GM18498 (cell line): ENCODE measurements at regions not wholly inside any gene's neighbourhood (a gene's known extent, or its start where the extent isn't known, plus 50 kb on each side); places are given as distances from the start of the nearest gene placed in this dataset.

Experiments used
- ATAC-seq: cut with Tn5 transposase; IDR thresholded peaks from one replicate; pipeline ENCODE4 v1.9.1; 2021; ENCODE audit warnings: mild to moderate bottlenecking, moderate library complexity; ENCODE audit not compliant: unreplicated experiment

DNA sequence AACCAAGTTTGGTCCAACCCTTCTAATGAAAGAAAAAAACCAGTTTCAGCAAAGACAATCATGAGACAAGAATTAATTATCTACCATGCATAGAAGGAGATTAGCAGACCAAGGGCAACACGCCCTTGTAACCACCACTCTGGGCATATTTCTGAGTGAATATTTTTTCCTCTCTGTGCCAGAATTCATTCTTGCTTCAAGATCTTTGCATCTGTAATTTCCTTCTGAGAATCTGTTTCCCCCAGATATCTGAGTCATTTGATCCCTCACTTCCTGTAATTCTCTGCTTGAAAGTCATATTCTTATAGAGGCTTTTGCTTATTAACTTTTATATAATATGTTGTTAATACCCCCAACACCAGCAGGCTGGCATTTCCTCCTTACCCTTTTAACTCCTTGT lies 243.7 kb downstream of the SLC16A7 start:
- ATAC-seq: no peak

DNA sequence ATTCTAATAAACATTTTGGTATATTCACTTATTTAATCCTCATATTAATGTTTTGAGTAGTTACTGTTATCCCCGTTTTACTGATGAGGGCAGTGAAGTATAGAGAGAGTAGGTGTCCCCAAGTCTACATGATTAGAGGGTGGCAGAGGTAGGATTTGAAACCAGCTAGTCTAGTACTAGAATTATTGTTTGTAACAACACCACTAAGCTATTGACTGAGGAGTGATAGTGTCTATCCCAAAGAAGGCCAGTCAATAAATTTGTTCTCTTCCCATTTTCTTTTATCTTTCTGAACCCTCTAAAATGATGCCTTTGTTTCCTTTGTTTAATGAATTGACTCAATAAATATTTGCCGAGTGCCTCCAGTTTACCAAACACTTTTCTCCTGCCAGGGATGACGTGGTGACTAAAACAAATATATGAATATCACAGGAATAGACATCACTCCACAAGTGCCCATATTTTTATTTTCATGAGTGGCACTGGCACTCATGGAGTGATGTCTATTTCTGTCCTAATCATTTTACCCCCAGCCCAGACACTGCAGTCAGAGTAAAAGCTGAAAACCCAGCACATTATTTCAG lies 247.5 kb downstream of the SLC16A7 start:
- no peak for ATAC-seq

DNA sequence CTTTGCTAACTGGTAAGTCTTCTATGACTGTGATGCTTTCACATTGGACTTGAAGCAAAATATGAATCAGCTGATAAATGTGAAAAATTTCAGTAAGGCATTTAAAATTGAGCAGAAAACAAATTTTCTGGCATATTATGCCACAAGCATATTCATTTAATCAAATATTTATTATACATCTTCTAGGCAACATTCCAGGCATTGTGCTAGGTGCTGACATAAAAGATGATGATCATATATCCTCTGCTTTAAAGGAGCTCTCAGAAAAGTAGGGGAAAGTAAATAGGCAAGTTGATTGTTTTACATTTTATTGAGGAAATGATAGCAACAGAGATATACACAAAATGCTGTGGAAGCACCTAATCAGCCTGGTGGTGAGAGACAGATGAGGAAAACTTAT lies 248.9 kb downstream of the SLC16A7 start:
- no peak for ATAC-seq

DNA sequence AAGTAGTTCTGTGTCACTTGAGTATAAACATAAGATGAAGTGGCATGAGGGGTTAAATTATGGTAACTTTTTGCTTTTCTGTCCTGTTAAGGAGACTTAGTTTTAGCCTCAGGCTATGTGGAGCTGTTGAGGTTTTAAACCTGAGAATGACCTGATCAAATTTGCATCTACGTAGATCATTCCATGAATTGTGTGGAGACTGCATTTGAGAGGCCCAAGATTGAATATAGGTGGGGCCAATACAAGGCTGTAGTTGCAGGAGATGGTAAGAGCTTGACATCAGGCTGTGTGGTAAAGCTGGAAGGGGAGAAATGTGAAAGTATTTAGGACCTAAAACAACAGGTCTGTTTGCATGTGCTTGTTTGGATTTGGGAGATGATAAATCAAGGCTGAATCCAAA lies 249.5 kb downstream of the SLC16A7 start:
- ATAC-seq: no peak

DNA sequence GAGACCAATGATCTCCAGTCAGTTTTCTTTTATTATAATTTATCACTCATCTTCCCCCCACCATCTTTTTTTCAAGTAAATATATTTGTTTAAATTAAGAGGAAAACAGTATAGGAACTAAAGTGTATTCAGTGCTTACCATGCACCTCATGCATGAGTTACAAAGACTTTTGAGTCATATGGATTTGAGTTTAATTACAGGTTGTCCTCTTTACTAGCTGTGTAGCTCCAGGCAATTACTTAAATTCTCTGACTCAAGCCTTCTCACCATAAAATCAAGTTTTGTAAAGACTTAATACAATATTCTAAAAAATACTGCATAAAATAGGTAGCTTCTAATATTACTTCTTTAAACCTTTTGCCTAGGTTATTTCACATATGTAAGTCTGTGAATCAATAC lies 251.3 kb downstream of the SLC16A7 start:
- no peak for ATAC-seq

DNA sequence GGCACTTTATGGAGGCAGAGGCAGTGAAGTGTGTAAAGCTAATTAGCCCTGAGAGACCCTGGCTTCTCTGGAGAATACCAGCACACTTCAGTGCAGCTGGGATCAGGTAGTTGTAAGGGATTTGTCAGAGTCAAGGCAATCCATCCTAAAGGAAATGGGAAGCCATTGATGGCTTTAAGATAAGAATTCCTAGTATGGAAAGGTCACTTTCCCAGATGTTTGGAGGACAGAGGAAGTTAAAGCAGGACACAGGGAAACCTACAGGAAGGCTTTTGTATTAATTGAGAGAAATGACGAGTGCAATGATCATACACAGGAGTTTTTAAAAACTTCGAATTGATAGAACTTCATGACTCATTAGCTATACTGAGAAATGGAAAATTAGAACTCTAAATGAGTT lies 254.4 kb downstream of the SLC16A7 start:
- ATAC-seq: no peak

DNA sequence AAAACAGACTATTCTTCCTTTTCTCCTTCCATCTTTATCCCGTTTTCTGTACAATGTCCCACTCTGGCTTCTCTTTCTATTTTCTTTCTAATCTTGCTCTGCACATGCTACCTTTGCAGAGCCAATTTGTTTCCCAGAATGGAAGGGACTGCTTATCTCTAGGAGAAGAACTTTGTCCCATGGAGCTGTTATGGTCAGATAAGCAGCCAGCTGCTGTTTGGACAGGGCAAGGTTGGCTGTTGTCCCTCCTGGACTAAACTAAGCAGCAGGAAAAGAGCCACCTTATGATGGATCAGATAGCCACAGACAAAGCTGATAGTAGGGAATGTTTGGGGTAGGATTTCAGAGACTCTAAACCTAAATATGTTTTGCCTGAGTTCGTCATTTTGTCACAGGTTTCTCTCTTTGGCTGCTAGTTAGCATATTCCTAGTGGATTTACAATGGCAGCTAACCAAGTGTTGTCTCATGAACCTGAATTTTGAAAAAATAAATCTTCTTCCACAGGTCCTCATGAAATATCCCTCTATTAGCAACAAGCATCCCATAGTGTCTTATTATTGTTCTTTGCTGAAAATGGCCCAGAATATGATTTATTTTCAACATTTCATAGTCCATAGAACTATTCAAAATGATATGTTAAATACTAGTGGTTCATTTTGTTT lies 262.8 kb downstream of the SLC16A7 start:
- ATAC-seq: no peak

DNA sequence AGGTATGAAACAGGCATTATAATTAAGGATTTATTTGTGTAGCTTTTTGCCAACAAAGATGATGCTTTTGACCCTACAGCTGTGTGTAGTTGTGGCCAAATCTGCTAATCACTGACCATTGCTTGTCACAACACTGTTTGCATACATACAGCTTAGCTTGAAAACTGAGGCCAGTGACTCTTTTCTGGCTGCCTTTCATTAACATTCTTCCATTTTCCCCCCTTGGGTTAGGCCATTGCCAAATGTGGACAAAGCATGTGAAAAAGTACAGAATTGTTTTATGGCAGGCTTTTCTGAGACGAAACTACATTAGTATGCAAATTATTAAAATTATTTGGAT lies 263.3 kb downstream of the SLC16A7 start:
- no peak for ATAC-seq

DNA sequence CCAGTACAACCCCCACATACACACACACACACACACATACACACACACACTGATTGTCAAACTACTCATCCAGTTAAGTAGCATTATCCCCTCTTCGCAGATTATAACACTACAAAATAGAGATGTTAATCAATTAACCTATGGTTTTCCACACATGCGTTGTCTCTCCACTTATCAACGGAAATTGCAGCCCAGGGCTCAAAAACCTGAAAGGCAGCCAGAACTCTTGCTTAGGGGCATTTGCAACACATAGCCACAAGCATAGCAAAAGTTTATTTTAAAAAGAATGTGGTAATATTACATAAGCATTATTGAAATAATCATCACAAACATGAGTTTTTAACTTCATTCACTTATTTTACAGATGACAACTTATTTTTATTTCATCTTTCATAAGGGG lies 265.8 kb downstream of the SLC16A7 start:
- ATAC-seq: no peak

DNA sequence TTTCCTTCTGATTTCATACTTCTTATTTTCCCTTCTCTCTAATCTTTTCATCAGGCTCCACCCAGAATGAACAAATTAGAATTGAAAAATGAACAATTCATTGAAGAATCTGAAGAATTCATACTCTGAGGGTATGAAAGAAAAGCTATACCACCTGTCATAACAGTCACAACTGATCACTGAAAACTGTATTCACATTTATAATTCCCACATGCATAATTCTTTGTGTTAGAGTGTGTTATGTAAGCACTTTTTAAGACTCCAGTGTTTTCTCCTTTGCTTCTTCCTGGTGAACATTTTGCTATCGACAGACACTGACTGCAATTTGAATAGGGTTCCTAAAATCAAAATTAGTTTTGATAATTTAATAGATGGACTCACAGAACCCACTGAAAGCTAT lies 271.2 kb downstream of the SLC16A7 start:
- no peak for ATAC-seq

DNA sequence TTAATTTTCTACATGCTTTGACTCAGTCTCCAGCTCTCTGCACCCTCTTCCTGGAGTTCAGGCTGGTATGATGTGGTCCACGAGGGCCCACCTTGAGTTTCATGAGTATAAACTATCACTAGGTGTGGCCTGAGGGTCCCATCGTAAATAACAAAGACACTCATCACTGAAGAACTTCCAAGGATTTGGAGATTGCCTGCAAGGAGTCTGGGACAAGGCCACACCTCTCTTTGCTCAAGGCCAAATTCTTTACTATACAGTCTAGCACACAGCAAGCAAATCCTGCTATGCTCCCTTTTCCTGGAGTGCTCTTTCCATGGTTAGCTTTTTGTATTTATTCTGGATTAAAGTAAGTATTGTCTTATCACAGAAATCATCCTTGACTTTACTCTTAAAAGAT lies 271.9 kb downstream of the SLC16A7 start:
- ATAC-seq: no peak

DNA sequence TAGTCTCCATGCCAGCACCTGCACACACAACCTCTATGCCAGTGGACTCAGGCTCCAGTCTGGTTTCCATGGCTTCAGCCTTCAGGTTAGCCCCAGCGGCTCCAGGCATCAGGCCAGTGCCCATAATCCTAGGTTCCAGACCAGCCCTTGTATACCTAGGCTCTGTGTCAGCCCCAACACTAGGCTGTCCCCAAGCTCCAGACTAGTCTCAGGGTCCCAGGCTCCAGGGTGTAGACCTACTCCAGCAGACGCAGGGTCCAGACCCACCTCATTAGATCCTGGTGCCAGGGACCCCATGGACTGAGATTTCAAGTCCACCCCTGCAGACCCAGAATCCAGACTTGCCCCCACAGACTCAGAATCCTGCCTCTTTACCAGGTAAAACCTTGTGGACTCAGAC lies 275.9 kb downstream of the SLC16A7 start:
- ATAC-seq: no peak

DNA sequence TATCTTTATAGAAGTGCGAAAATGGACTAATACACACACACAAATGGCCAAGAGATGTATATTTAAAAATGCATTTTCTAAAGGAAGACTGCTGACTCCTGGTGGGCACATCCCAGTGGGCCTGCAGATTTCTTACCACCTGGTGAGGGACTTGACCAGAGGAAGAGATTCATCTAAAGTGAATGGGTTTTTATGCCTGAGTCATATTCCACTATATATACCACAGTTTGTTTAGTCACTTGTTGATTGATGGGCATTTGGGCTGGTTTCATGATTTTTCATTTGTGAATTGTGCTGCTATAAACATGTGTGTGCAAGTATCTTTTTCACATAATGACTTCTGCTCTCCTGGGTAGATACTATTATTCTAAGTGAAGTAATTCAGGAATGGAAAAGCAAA lies 277.3 kb downstream of the SLC16A7 start:
- no peak for ATAC-seq

DNA sequence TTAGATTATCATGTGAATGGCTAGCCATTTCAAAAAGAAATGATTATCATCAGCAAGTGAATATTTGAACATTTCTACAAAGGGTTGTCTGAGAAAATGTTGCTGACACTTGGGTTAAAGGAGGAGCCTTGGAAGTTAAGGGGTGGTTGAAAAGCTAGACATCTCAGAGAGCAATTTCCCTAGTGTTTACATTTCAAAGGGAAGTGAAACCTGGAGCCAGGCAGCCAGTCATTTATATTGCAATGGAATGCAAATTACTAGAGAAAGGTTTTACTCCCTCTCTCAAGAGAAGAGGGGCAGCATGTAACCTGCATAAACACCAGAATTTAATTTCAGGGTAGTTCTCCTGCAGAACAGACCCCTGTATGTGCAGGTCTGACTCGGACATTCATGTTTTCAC lies 279.0 kb downstream of the SLC16A7 start:
- ATAC-seq: no peak

DNA sequence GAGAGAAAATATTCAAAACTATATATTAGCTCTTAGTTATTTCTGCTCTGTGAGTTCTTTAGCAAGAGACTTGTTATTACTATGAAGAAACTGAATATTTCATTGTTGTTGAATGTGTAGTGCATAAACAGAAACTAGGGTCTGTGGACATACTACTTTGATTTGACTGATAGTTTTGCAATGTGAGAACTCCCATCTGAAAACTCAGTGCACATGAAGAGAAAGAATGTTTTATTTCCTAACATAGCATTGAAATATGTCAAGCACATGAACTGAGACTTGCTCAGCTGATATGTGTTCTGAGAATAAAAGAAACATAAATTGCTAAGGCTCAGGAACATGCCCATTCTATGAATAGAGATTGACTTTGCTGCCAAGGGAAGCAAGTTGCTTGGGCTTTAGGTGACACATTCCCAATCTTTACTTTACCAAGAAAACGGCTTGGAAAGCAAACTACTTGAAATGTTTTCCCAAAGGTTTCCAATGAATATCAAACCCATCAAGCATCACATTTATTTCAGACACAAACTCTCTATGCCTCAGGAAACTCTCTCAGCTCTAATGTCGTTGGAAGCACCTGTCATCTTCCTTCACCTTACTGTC lies 290.4 kb downstream of the SLC16A7 start:
- no peak for ATAC-seq

DNA sequence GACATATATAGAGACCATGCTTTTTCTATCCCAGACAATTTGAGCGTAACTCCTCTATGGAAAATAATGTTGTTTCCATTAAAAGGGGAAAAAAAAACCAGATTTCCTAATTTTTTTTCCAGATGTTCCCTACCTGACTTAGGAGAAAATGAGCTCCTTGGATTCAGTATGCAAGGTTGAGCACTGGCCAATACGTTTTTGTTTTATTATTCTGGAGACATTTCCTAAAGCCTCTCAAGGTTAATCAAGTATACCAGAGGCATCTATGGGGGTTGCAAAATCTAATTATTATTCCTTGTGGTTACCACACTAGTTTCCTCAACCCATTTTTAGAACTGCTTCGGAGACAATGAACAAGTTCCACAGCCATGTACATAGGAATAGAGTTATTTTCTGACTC lies 291.3 kb downstream of the SLC16A7 start:
- ATAC-seq: no peak

DNA sequence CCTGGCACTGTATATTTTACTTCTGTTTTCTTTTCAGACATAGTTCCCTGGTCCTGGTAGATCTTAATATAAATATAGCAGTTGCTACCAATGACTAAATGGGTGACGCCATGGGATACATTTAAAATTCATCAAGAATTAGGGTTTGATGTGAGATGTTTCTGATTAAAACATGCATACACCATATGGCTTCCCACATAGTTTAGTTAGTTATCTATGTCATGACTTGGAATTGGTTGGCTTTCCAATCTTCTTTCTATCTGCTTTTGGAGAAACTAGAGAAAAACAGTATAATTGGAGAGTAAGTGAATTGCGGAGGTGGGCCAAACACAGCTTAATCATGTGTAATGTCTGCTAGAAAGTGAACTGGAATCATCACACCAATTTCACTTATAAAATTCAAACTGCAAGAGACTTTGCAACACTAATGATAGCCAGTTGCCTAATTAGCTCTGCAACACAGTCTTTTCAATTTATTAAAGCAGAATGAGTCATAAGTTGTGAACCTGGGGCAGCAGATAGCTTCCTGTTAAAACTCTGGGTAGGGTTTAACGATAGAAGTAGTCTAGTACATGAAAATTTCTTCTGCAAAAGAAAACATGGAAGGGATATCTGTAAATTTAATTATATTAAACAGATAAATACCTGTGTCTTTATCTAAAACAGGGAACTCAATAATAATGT lies 295.2 kb downstream of the SLC16A7 start:
- no peak for ATAC-seq

DNA sequence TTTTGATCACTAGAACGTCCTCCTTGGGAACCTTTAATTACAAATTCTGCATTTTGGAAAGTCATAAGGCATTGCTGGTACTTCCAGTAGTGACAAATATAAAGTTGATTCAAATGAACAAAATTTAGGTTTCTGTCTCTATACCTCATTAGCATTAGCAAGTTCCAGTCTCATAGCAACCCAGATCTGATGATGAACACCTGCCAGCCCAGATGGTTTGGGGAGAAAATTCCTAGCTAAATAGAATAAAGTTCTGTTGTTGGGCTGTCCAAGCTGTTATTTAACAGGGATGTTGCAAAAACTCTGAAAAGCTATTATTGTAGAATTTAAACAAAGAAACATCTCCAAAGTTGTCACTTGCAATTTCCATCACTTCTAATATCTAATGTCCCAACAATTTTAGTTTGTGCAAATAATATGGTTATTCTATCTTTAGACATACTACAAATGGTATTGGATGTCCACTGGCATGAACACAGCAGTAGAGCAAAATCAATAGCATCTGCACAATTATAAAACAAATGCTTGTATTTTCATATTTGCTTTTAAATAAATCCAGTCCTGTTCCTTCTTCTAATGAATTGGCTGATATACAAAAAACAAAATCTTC lies 299.4 kb downstream of the SLC16A7 start:
- no peak for ATAC-seq

DNA sequence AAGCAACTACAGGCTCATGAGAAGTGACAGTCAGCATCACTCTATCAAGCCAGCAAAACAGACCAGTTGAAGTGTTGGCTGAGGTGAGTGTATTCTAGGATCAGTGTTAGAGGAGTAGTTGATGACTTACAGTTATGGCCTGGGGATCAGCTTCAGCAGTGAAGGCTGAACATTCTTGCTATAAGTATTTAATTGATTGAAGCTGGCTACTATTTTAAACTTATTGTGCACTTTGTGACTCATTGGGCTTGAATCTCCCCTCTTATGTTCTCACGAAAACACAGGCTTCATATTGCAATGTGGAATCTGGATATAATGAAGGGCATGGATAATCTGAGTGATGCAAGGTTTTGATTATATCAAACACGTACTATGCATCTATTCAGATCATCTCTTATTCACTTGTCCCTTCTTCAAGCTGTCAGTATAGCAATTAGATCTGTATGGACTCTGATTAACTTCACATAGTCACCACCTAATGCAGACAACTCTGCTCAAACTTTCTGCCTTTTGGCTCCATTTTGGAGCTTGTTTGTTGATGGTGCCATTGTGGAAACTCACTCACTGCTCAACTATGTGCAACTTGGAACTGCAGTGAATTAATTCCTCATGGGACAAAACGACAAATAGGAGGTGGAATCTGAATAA lies 309.2 kb downstream of the SLC16A7 start:
- ATAC-seq: no peak

DNA sequence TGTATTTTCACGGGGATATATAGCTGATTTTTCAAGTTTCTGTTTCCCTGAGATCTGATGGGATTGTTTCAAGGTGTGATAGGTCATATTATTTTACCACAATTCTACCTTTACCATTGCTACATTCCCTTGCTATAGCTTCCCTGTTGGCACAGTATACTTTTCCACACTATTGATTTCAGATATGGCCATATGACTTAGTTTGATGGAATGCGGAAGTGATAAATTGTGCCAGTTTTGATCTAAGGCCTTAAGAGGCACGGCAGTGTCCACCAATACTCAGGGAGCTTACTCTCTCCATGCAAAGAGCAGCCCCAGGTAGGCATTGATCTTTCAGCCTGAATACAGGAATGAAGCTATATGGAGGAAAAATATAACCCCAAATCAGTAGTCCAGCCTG lies 315.7 kb downstream of the SLC16A7 start:
- no peak for ATAC-seq

DNA sequence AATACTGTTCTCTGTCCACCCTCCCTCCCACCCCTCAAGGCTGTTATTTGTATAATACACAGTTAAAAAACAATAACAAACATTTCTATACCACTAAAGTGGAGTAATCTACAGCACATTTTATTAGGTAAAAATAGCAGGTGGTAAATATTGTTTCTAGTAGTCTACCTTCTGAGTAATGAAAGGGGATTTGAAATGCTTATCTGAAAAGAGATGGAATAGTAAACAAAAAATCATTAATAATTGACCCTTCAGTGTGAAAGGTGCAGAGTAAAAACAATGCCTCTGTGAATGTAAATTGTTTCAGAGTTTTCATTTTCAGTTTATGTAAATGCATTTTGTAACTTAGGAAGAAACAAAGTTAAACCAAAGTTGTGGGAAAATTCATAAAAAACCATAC lies 321.2 kb downstream of the SLC16A7 start:
- no peak for ATAC-seq
